ENCODE measurements at regions not wholly inside any gene's neighbourhood (a gene's known extent, or its start where the extent isn't known, plus 50 kb on each side); places are given as distances from the start of the nearest gene placed in this dataset.

GRCh38 chr18:2027756-2028155 lies 543.5 kb downstream of the METTL4 start:
- no peak for DNase-seq (ENCODE audit: low read depth in 2 of 2)

- DNase-seq (ENCODE audit: low read depth in 2 of 2), result no peak
Observed at GRCh38 chr18:2028986-2029385, 542.3 kb downstream of the METTL4 start.

GRCh38 chr18:2030647-2031046 lies 540.7 kb downstream of the METTL4 start:
- DNase-seq (ENCODE audit: low read depth in 2 of 2), result no peak

GRCh38 chr18:2032036-2032435 lies 539.3 kb downstream of the METTL4 start:
- no peak for DNase-seq (ENCODE audit: low read depth in 2 of 2)

- no peak for DNase-seq (ENCODE audit: low read depth in 2 of 2)
Observed at GRCh38 chr18:2035056-2035455, 536.2 kb downstream of the METTL4 start.

GRCh38 chr18:2036086-2036485 lies 535.2 kb downstream of the METTL4 start:
- no peak for DNase-seq (ENCODE audit: low read depth in 2 of 2)

GRCh38 chr18:2040279-2040678 lies 531.0 kb downstream of the METTL4 start:
- no peak for DNase-seq (ENCODE audit: low read depth in 2 of 2)

GRCh38 chr18:2049986-2050385 lies 521.3 kb downstream of the METTL4 start:
- no peak for DNase-seq (ENCODE audit: low read depth in 2 of 2)

GRCh38 chr18:2050702-2051201 lies 520.6 kb downstream of the METTL4 start:
- no peak for DNase-seq (ENCODE audit: low read depth in 2 of 2)

GRCh38 chr18:2053490-2054089 lies 517.7 kb downstream of the METTL4 start:
- no peak for DNase-seq (ENCODE audit: low read depth in 2 of 2)

- DNase-seq (ENCODE audit: low read depth in 2 of 2), result no peak
Observed at GRCh38 chr18:2059336-2059735, 512.0 kb downstream of the METTL4 start.

- no peak for DNase-seq (ENCODE audit: low read depth in 2 of 2)
Observed at GRCh38 chr18:2060086-2060485, 511.2 kb downstream of the METTL4 start.

GRCh38 chr18:2070631-2071030 lies 500.7 kb downstream of the METTL4 start:
- no peak for DNase-seq (ENCODE audit: low read depth in 2 of 2)

- no peak for DNase-seq (ENCODE audit: low read depth in 2 of 2)
Observed at GRCh38 chr18:2075499-2075898, 495.8 kb downstream of the METTL4 start.

GRCh38 chr18:2082676-2083075 lies 488.6 kb downstream of the METTL4 start:
- no peak for DNase-seq (ENCODE audit: low read depth in 2 of 2)

- DNase-seq (ENCODE audit: low read depth in 2 of 2), result no peak
Observed at GRCh38 chr18:2083691-2084090, 487.6 kb downstream of the METTL4 start.

GRCh38 chr18:2086439-2086838 lies 484.9 kb downstream of the METTL4 start:
- no peak for DNase-seq (ENCODE audit: low read depth in 2 of 2)

- DNase-seq (ENCODE audit: low read depth in 2 of 2), result no peak
Observed at GRCh38 chr18:2087877-2088673, 483.2 kb downstream of the METTL4 start.

GRCh38 chr18:2089396-2089795 lies 481.9 kb downstream of the METTL4 start:
- no peak for DNase-seq (ENCODE audit: low read depth in 2 of 2)

- DNase-seq (ENCODE audit: low read depth in 2 of 2), result no peak
Observed at GRCh38 chr18:2091937-2092336, 479.4 kb downstream of the METTL4 start.

- no peak for DNase-seq (ENCODE audit: low read depth in 2 of 2)
Observed at GRCh38 chr18:2096551-2096950, 474.8 kb downstream of the METTL4 start.

- no peak for DNase-seq (ENCODE audit: low read depth in 2 of 2)
Observed at GRCh38 chr18:2100694-2101213, 470.6 kb downstream of the METTL4 start.

GRCh38 chr18:2102022-2102421 lies 469.3 kb downstream of the METTL4 start:
- DNase-seq (ENCODE audit: low read depth in 2 of 2), result no peak

Measured in fibroblast of skin of left biceps (primary cell).